ENCODE measurements at regions not wholly inside any gene's neighbourhood (a gene's known extent, or its start where the extent isn't known, plus 50 kb on each side); places are given as distances from the start of the nearest gene placed in this dataset.

- TF ChIP-seq EGR1 (IDR thresholded peaks at IDR 0.05): no peak
- peak; percentile 86 for TF ChIP-seq TCF12 (IDR thresholded peaks at IDR 0.05; ENCODE audit: low read depth)
- no peak for TF ChIP-seq TAF1 (IDR thresholded peaks at IDR 0.05; ENCODE audit: low read depth)
- TF ChIP-seq EP300 (IDR thresholded peaks at IDR 0.05; ENCODE audit: borderline replicate concordance): peak; percentile 95
- no peak for TF ChIP-seq USF1 (IDR thresholded peaks at IDR 0.05)
- TF ChIP-seq YY1 (IDR thresholded peaks at IDR 0.05; ENCODE audit: low read depth): no peak
- peak; percentile 86 for TF ChIP-seq FOXM1 (IDR thresholded peaks at IDR 0.05; ENCODE audit: borderline replicate concordance, low read depth)
- TF ChIP-seq NFIC (IDR thresholded peaks at IDR 0.05): peak; percentile 50
- TF ChIP-seq TEAD4 (IDR thresholded peaks at IDR 0.05): peak; percentile 78
- TF ChIP-seq ZBTB7A (IDR thresholded peaks at IDR 0.05; ENCODE audit: low read depth): no peak
- TF ChIP-seq CREB1 (IDR thresholded peaks at IDR 0.05; ENCODE audit: low read depth): no peak
- peak; percentile 59 for TF ChIP-seq CEBPB (IDR thresholded peaks at IDR 0.05)
- TF ChIP-seq MAX (IDR thresholded peaks at IDR 0.05): no peak
These were observed 329.5 kb upstream of the HSF2 start for GRCh38 chr6:122069932-122070331.

- TF ChIP-seq RAD21 (IDR thresholded peaks at IDR 0.05; ENCODE audit: low read depth): no peak
- no peak for TF ChIP-seq CREB1 (IDR thresholded peaks at IDR 0.05; ENCODE audit: low read depth)
- no peak for TF ChIP-seq REST (IDR thresholded peaks at IDR 0.05; ENCODE audit: low read depth)
- no peak for TF ChIP-seq TEAD4 (IDR thresholded peaks at IDR 0.05)
- no peak for TF ChIP-seq CEBPB (IDR thresholded peaks at IDR 0.05)
- TF ChIP-seq TCF12 (IDR thresholded peaks at IDR 0.05; ENCODE audit: low read depth): no peak
- no peak for TF ChIP-seq EGR1 (IDR thresholded peaks at IDR 0.05)
- TF ChIP-seq FOXM1 (IDR thresholded peaks at IDR 0.05; ENCODE audit: borderline replicate concordance, low read depth): no peak
These were observed 327.3 kb upstream of the HSF2 start for GRCh38 chr6:122072014-122072647.

- no peak for TF ChIP-seq CREB1 (IDR thresholded peaks at IDR 0.05; ENCODE audit: low read depth)
- peak; percentile 74 for TF ChIP-seq TCF12 (IDR thresholded peaks at IDR 0.05; ENCODE audit: low read depth)
- peak; percentile 37; the same call in 1 of the 2 replicates for TF ChIP-seq NFIC (IDR thresholded peaks at IDR 0.05)
- no peak for TF ChIP-seq YY1 (IDR thresholded peaks at IDR 0.05; ENCODE audit: low read depth)
- peak; percentile 77; the same call in 1 of the 2 replicates for TF ChIP-seq FOXM1 (IDR thresholded peaks at IDR 0.05; ENCODE audit: borderline replicate concordance, low read depth)
- TF ChIP-seq EGR1 (IDR thresholded peaks at IDR 0.05): no peak
- peak; percentile 83 for TF ChIP-seq EP300 (IDR thresholded peaks at IDR 0.05; ENCODE audit: borderline replicate concordance)
- peak; percentile 74; the same call in 1 of the 2 replicates for TF ChIP-seq TEAD4 (IDR thresholded peaks at IDR 0.05)
- 0 out of 2 replicates have a peak, but pooled peaks have one; percentile 5 for TF ChIP-seq CEBPB (IDR thresholded peaks at IDR 0.05)
These were observed 324.2 kb upstream of the HSF2 start for GRCh38 chr6:122075084-122075838.

- TF ChIP-seq REST (IDR thresholded peaks at IDR 0.05; ENCODE audit: low read depth): no peak
- no peak for TF ChIP-seq TEAD4 (IDR thresholded peaks at IDR 0.05)
- no peak for TF ChIP-seq CREB1 (IDR thresholded peaks at IDR 0.05; ENCODE audit: low read depth)
- TF ChIP-seq EGR1 (IDR thresholded peaks at IDR 0.05): no peak
- TF ChIP-seq USF1 (IDR thresholded peaks at IDR 0.05): no peak
- no peak for TF ChIP-seq NFIC (IDR thresholded peaks at IDR 0.05)
- TF ChIP-seq MAX (IDR thresholded peaks at IDR 0.05): no peak
- no peak for TF ChIP-seq FOXM1 (IDR thresholded peaks at IDR 0.05; ENCODE audit: borderline replicate concordance, low read depth)
- TF ChIP-seq TCF12 (IDR thresholded peaks at IDR 0.05; ENCODE audit: low read depth): no peak
- TF ChIP-seq EP300 (IDR thresholded peaks at IDR 0.05; ENCODE audit: borderline replicate concordance): no peak
- TF ChIP-seq TAF1 (IDR thresholded peaks at IDR 0.05; ENCODE audit: low read depth): no peak
- no peak for TF ChIP-seq CEBPB (IDR thresholded peaks at IDR 0.05)
- TF ChIP-seq YY1 (IDR thresholded peaks at IDR 0.05; ENCODE audit: low read depth): no peak
- TF ChIP-seq RAD21 (IDR thresholded peaks at IDR 0.05; ENCODE audit: low read depth): no peak
- no peak for TF ChIP-seq ZBTB7A (IDR thresholded peaks at IDR 0.05; ENCODE audit: low read depth)
These were observed 323.5 kb upstream of the HSF2 start for GRCh38 chr6:122075917-122076316.

- no peak for TF ChIP-seq TAF1 (IDR thresholded peaks at IDR 0.05; ENCODE audit: low read depth)
- no peak for TF ChIP-seq EGR1 (IDR thresholded peaks at IDR 0.05)
- no peak for TF ChIP-seq EP300 (IDR thresholded peaks at IDR 0.05; ENCODE audit: borderline replicate concordance)
- no peak for TF ChIP-seq RAD21 (IDR thresholded peaks at IDR 0.05; ENCODE audit: low read depth)
- no peak for TF ChIP-seq MAX (IDR thresholded peaks at IDR 0.05)
- TF ChIP-seq YY1 (IDR thresholded peaks at IDR 0.05; ENCODE audit: low read depth): no peak
- TF ChIP-seq TEAD4 (IDR thresholded peaks at IDR 0.05): no peak
- TF ChIP-seq NFIC (IDR thresholded peaks at IDR 0.05): no peak
- TF ChIP-seq ZBTB7A (IDR thresholded peaks at IDR 0.05; ENCODE audit: low read depth): no peak
- TF ChIP-seq TCF12 (IDR thresholded peaks at IDR 0.05; ENCODE audit: low read depth): no peak
- TF ChIP-seq CREB1 (IDR thresholded peaks at IDR 0.05; ENCODE audit: low read depth): no peak
- no peak for TF ChIP-seq USF1 (IDR thresholded peaks at IDR 0.05)
- no peak for TF ChIP-seq FOXM1 (IDR thresholded peaks at IDR 0.05; ENCODE audit: borderline replicate concordance, low read depth)
- TF ChIP-seq REST (IDR thresholded peaks at IDR 0.05; ENCODE audit: low read depth): no peak
- no peak for TF ChIP-seq CEBPB (IDR thresholded peaks at IDR 0.05)
These were observed 321.8 kb upstream of the HSF2 start for GRCh38 chr6:122077603-122078002.

Measured in Ishikawa (cell line).